GM18505 (cell line): ENCODE measurements at regions not wholly inside any gene's neighbourhood (a gene's known extent, or its start where the extent isn't known, plus 50 kb on each side); places are given as distances from the start of the nearest gene placed in this dataset.

Experiments used
- ATAC-seq: cut with Tn5 transposase; IDR thresholded peaks from one replicate; pipeline ENCODE4 v1.9.1; 2021; ENCODE audit not compliant: unreplicated experiment
- POLR2A ChIP-seq: IDR thresholded peaks from 4 replicates; pipeline ENCODE4 v1.6.1; 2011; ENCODE audit warnings: borderline replicate concordance; ENCODE audit not compliant: insufficient read depth, insufficient read length; ENCODE audit errors: extremely low read depth

- ATAC-seq, result no peak
- TF ChIP-seq POLR2A, result no peak
Measured at GRCh38 chr12:63319936-63320633, 169.1 kb upstream of the AVPR1A start.

GRCh38 chr12:63319386-63319785 lies 168.4 kb upstream of the AVPR1A start:
- no peak for TF ChIP-seq POLR2A
- no peak for ATAC-seq

- no peak for TF ChIP-seq POLR2A
- no peak for ATAC-seq
Measured at GRCh38 chr12:63318933-63319332, 167.9 kb upstream of the AVPR1A start.

- no peak for ATAC-seq
- TF ChIP-seq POLR2A, result no peak
Measured at GRCh38 chr12:63318313-63318712, 167.3 kb upstream of the AVPR1A start.

GRCh38 chr12:63317880-63318279 lies 166.9 kb upstream of the AVPR1A start:
- TF ChIP-seq POLR2A, result no peak
- ATAC-seq, result no peak

GRCh38 chr12:63317286-63317846 lies 166.4 kb upstream of the AVPR1A start:
- ATAC-seq, result no peak
- TF ChIP-seq POLR2A, result no peak

- no peak for ATAC-seq
- TF ChIP-seq POLR2A, result no peak
Measured at GRCh38 chr12:63313139-63313538, 162.1 kb upstream of the AVPR1A start.

- ATAC-seq, result no peak
- TF ChIP-seq POLR2A, result no peak
Measured at GRCh38 chr12:63308671-63309070, 157.7 kb upstream of the AVPR1A start.

- TF ChIP-seq POLR2A, result no peak
Measured at GRCh38 chr12:63307849-63308248, 156.8 kb upstream of the AVPR1A start.

GRCh38 chr12:63305901-63306875 lies 155.2 kb upstream of the AVPR1A start:
- no peak for ATAC-seq
- no peak for TF ChIP-seq POLR2A

More at GRCh38 chr12:63307849-63308248, 156.8 kb upstream of the AVPR1A start:
- no peak for ATAC-seq

- no peak for TF ChIP-seq POLR2A
- no peak for ATAC-seq
Measured at GRCh38 chr12:63304887-63305316, 153.9 kb upstream of the AVPR1A start.

GRCh38 chr12:63302941-63303536 lies 152.0 kb upstream of the AVPR1A start:
- ATAC-seq, result peak; percentile 5
- TF ChIP-seq POLR2A, result no peak

GRCh38 chr12:63302269-63302940 lies 151.4 kb upstream of the AVPR1A start:
- peak; percentile 89 for ATAC-seq
- no peak for TF ChIP-seq POLR2A

GRCh38 chr12:63301311-63301710 lies 150.3 kb upstream of the AVPR1A start:
- no peak for ATAC-seq
- TF ChIP-seq POLR2A, result no peak
